Mesenchymal stem cell (in vitro differentiated cells and primary cell): ENCODE measurements at regions not wholly inside any gene's neighbourhood (a gene's known extent, or its start where the extent isn't known, plus 50 kb on each side); places are given as distances from the start of the nearest gene placed in this dataset.

Source experiments
- DNase-seq: peaks from one replicate; pipeline ENCODE4 v3.0.0-alpha.2; 2013
- H2AFZ ChIP-seq: one replicate; pipeline ENCODE4 v1.6.1; 2013; ENCODE audit warnings: low read depth, mild to moderate bottlenecking, control low read depth, inconsistent platforms, low read length, moderate library complexity
- H2AK5ac ChIP-seq: 2 replicates; pipeline ENCODE4 v1.6.1; 2013; ENCODE audit warnings: low read length, moderate library complexity, mild to moderate bottlenecking, inconsistent platforms; ENCODE audit not compliant: severe bottlenecking
- H2BK120ac ChIP-seq: one replicate; pipeline ENCODE4 v1.6.1; 2013; ENCODE audit warnings: low read depth, mild to moderate bottlenecking, inconsistent platforms, low read length, moderate library complexity
- H2BK12ac ChIP-seq, 2 experiments: one replicate each; pipeline ENCODE4 v1.6.1; 2013; ENCODE audit warnings: inconsistent platforms in 2 of 2, low read length in 2 of 2, mild to moderate bottlenecking in 2 of 2, moderate library complexity in 2 of 2, control low read depth in 1 of 2
- H2BK15ac ChIP-seq: one replicate; pipeline ENCODE4 v1.6.1; 2013; ENCODE audit warnings: mild to moderate bottlenecking, low read depth, inconsistent platforms; ENCODE audit not compliant: poor library complexity, severe bottlenecking
- H2BK5ac ChIP-seq: 2 replicates; pipeline ENCODE4 v1.6.1; 2013; ENCODE audit warnings: low read depth, mild to moderate bottlenecking, low read length, control low read depth, inconsistent platforms; ENCODE audit not compliant: poor library complexity, severe bottlenecking
- H3K14ac ChIP-seq, 2 experiments: one replicate each; pipeline ENCODE4 v1.6.1; 2013; ENCODE audit warnings: inconsistent platforms in 2 of 2, low read length in 2 of 2, control low read depth in 1 of 2, mild to moderate bottlenecking in 1 of 2, moderate library complexity in 1 of 2
- H3K18ac ChIP-seq, 2 experiments: one replicate each; pipeline ENCODE4 v1.6.1; 2013; ENCODE audit warnings: inconsistent platforms in 2 of 2, low read length in 2 of 2, control low read depth in 1 of 2, low read depth in 1 of 2, mild to moderate bottlenecking in 1 of 2
- H3K23ac ChIP-seq, 2 experiments: one replicate each; pipeline ENCODE4 v1.6.1; 2013; ENCODE audit warnings: inconsistent platforms in 2 of 2, low read length in 2 of 2, mild to moderate bottlenecking in 2 of 2, moderate library complexity in 2 of 2, control low read depth in 1 of 2
- H3K27ac ChIP-seq: 2 replicates; pipeline ENCODE4 v1.5.1; 2013; ENCODE audit warnings: mild to moderate bottlenecking, moderate library complexity, low read length, control low read depth, inconsistent platforms; ENCODE audit not compliant: poor library complexity, severe bottlenecking
- H3K27me3 ChIP-seq, 2 experiments: 2 replicates each; pipeline versions ENCODE4 v1.6.1 to v1.7.0; 2013; ENCODE audit warnings: low read length in 2 of 2, mild to moderate bottlenecking in 2 of 2, moderate library complexity in 2 of 2, control low read depth in 1 of 2, inconsistent platforms in 1 of 2; ENCODE audit not compliant: control insufficient read depth in 1 of 2, insufficient read depth in 1 of 2
- H3K36me3 ChIP-seq, 2 experiments: 2 replicates each; pipeline versions ENCODE4 v1.6.1 to v1.7.0; 2013; ENCODE audit warnings: low read length in 2 of 2, control low read depth in 1 of 2, inconsistent platforms in 1 of 2, low read depth in 1 of 2, mild to moderate bottlenecking in 1 of 2; ENCODE audit not compliant: insufficient read depth in 2 of 2, control insufficient read depth in 1 of 2
- H3K4ac ChIP-seq, 2 experiments: one replicate each; pipeline ENCODE4 v1.6.1; 2013; ENCODE audit warnings: inconsistent platforms in 2 of 2, low read length in 2 of 2, mild to moderate bottlenecking in 2 of 2, moderate library complexity in 2 of 2, control low read depth in 1 of 2, low read depth in 1 of 2
- H3K4me1 ChIP-seq: 2 replicates; pipeline ENCODE4 v1.6.1; 2013; ENCODE audit warnings: low read depth, low read length, control low read depth; ENCODE audit not compliant: control insufficient read depth, insufficient read depth
- H3K4me2 ChIP-seq: 2 replicates; pipeline ENCODE4 v1.6.1; 2013; ENCODE audit warnings: low read length, mild to moderate bottlenecking, inconsistent platforms; ENCODE audit not compliant: poor library complexity, severe bottlenecking
- H3K4me3 ChIP-seq, 2 experiments: 2 replicates each; pipeline versions ENCODE4 v1.5.1 to v1.7.0; 2013; ENCODE audit warnings: low read length in 2 of 2, mild to moderate bottlenecking in 2 of 2, control low read depth in 1 of 2, low read depth in 1 of 2; ENCODE audit not compliant: insufficient read depth in 1 of 2
- H3K79me1 ChIP-seq: replicated peaks from 2 replicates; pipeline ENCODE4 v1.6.1; 2013; ENCODE audit warnings: mild to moderate bottlenecking, control low read depth, low read length, inconsistent platforms; ENCODE audit not compliant: poor library complexity, severe bottlenecking
- H3K9ac ChIP-seq: 2 replicates; pipeline ENCODE4 v1.7.0; 2013; ENCODE audit warnings: mild to moderate bottlenecking, low read length, moderate library complexity
- H3K9me3 ChIP-seq: 2 replicates; pipeline ENCODE4 v1.7.0; 2013; ENCODE audit warnings: mild to moderate bottlenecking, low read length; ENCODE audit not compliant: control insufficient read depth
- H4K8ac ChIP-seq: one replicate; pipeline ENCODE4 v1.6.1; 2013; ENCODE audit warnings: inconsistent platforms, mild to moderate bottlenecking, low read length, moderate library complexity
- H4K91ac ChIP-seq: one replicate; pipeline ENCODE4 v1.6.1; 2013; ENCODE audit warnings: mild to moderate bottlenecking, low read length, inconsistent platforms
- WGBS: methylation state at CpG from one replicate; pipeline ENCODE4 v1.1.7; 2013; ENCODE audit warnings: mixed read lengths; 5-methylcytosine and 5-hydroxymethylcytosine counted together

DNA sequence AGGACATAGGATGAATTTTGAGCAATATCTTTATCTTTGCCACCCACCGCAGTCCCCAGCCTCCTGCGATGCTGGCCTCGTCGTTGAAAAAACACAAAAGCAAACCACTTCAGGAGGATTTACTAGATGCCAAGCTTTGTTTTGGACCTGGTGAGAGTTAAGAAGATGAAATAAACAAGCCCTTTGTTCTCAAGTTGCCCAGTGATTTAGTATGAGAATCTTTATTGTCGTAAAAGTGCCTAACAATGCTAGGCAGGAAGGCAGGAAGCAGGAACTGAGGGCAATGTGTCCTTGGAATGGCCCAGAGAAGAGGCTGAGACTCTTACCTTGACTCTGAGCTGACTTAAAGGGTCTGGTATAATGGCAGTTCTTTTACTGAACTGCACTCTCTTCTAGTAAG lies 116.0 kb downstream of the TRMT11 start:
- H3K23ac ChIP-seq: no peak overlapping the region
- no peak overlapping the region for H3K9ac ChIP-seq
- no peaks in the 10 kb centered on the region for H3K9me3 ChIP-seq
- no peak overlapping the region for H3K4me2 ChIP-seq
- no peak overlapping the region for H2AK5ac ChIP-seq
- no peak overlapping the region for H3K4ac ChIP-seq
- H3K27me3 ChIP-seq: no peaks in the 10 kb centered on the region
- H3K4me3 ChIP-seq: no peak overlapping the region
- H2AFZ ChIP-seq: no peak overlapping the region
- H4K8ac ChIP-seq: no peak overlapping the region
- 93% methylated on average over 5 of the region's 5 CpGs for WGBS
- H3K4me1 ChIP-seq: no peaks in the 10 kb centered on the region
- no peak overlapping the region for H3K18ac ChIP-seq
- no peak overlapping the region for H4K91ac ChIP-seq
- H2BK12ac ChIP-seq: no peak overlapping the region
- DNase-seq: no peak
- H3K14ac ChIP-seq: no peak overlapping the region
- H3K79me1 ChIP-seq: no peaks in the 10 kb centered on the region
- H3K36me3 ChIP-seq: no peaks in the 10 kb centered on the region
- H2BK120ac ChIP-seq: no peak overlapping the region
- H3K27ac ChIP-seq: no peak overlapping the region
- no peak overlapping the region for H2BK5ac ChIP-seq
- no peak overlapping the region for H2BK15ac ChIP-seq

- H3K27me3 ChIP-seq: no peaks in the 10 kb centered on the region
Measured at GRCh38 chr6:126103993-126104392, 117.7 kb downstream of the TRMT11 start.

GRCh38 chr6:126107475-126108166 lies 121.3 kb downstream of the TRMT11 start:
- Histone ChIP-seq H3K4me3 (peak overlapping the region in 1 of 2 experiments; percentile 31), H4K8ac (no peak overlapping the region), H3K18ac (no peak overlapping the region), H3K79me1 (no peaks in the 10 kb centered on the region), H4K91ac (no peak overlapping the region), H2BK120ac (no peak overlapping the region), H3K36me3 (no peaks in the 10 kb centered on the region), H3K27ac (no peak overlapping the region), H2AFZ (no peak overlapping the region), H2AK5ac (no peak overlapping the region), H2BK15ac (no peak overlapping the region), H3K27me3 (no peaks in the 10 kb centered on the region), H3K9me3 (no peaks in the 10 kb centered on the region), H3K9ac (peak overlapping the region; percentile 66), H3K14ac (no peak overlapping the region), H2BK12ac (no peak overlapping the region), H2BK5ac (no peak overlapping the region), H3K23ac (no peak overlapping the region), H3K4me2 (no peak overlapping the region), H3K4me1 (no peaks in the 10 kb centered on the region), H3K4ac (no peak overlapping the region)
- DNase-seq: no peak
- WGBS: 66% methylated on average over 9 of the region's 10 CpGs

More at GRCh38 chr6:126103993-126104392, 117.7 kb downstream of the TRMT11 start:
- H4K8ac ChIP-seq: no peak overlapping the region
- no peak overlapping the region for H3K4ac ChIP-seq
- no peak for DNase-seq
- H3K4me1 ChIP-seq: no peaks in the 10 kb centered on the region
- no peak overlapping the region for H4K91ac ChIP-seq
- H3K14ac ChIP-seq: no peak overlapping the region
- H3K9ac ChIP-seq: no peak overlapping the region
- H3K23ac ChIP-seq: no peak overlapping the region
- no peak overlapping the region for H3K18ac ChIP-seq
- 99% methylated on average over 3 of the region's 3 CpGs for WGBS
- H3K27ac ChIP-seq: no peak overlapping the region
- no peaks in the 10 kb centered on the region for H3K36me3 ChIP-seq
- H3K79me1 ChIP-seq: no peaks in the 10 kb centered on the region
- H3K4me3 ChIP-seq: no peak overlapping the region
- no peak overlapping the region for H2BK120ac ChIP-seq
- no peak overlapping the region for H2BK15ac ChIP-seq
- H3K9me3 ChIP-seq: no peaks in the 10 kb centered on the region
- H2BK5ac ChIP-seq: no peak overlapping the region
- no peak overlapping the region for H2AFZ ChIP-seq
- H2BK12ac ChIP-seq: no peak overlapping the region
- no peak overlapping the region for H2AK5ac ChIP-seq
- no peak overlapping the region for H3K4me2 ChIP-seq

DNA sequence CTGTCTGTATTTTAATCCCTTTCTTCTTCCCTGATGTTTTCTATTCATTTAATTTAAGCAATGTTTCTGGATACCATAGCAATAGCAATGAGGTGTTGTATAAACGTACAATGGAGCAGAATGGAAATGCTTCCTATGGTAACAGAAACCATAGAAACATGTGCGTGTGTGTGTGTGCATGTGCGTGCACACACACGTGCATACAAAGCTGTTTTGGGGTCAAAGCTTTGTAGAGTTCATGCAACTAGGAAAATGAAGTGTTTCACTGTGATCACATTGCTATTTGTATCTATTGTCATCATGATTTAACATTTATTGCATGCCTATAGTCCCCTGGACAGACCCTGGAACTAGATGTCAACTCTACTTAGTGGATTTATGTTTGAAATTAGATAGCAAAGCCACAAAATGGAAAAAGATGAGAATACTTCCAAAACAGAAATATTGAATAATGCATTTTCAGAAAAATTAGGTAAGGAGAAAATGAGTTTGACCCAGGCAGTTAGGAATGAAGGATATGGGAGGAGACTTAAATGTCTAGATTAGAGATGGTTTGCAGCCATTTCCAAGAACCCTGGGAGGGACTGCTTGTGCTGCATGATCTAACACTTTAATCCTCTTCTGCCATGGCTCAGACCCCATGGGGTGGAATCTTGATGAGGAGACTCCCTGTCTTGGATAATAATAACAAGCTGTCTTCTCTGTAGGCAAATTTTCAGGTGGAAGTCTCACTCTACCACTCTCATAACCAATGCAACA lies 124.4 kb downstream of the TRMT11 start:
- no peak overlapping the region for H2BK15ac ChIP-seq
- H2BK12ac ChIP-seq: no peak overlapping the region
- no peak overlapping the region for H4K91ac ChIP-seq
- H2AK5ac ChIP-seq: no peak overlapping the region
- H3K9ac ChIP-seq: no peak overlapping the region
- H3K9me3 ChIP-seq: no peaks in the 10 kb centered on the region
- no peak overlapping the region for H3K4me2 ChIP-seq
- H2BK5ac ChIP-seq: no peak overlapping the region
- no peak overlapping the region for H4K8ac ChIP-seq
- H3K4me1 ChIP-seq: no peaks in the 10 kb centered on the region
- H3K27me3 ChIP-seq: no peaks in the 10 kb centered on the region
- no peak for DNase-seq
- no peak overlapping the region for H2AFZ ChIP-seq
- no peak overlapping the region for H3K14ac ChIP-seq
- no peak overlapping the region for H3K4me3 ChIP-seq
- H3K18ac ChIP-seq: no peak overlapping the region
- no peaks in the 10 kb centered on the region for H3K36me3 ChIP-seq
- H3K4ac ChIP-seq: no peak overlapping the region
- H3K27ac ChIP-seq: no peak overlapping the region
- H2BK120ac ChIP-seq: no peak overlapping the region
- H3K23ac ChIP-seq: no peak overlapping the region
- WGBS: 91% methylated on average over 4 of the region's 4 CpGs
- no peaks in the 10 kb centered on the region for H3K79me1 ChIP-seq
